Activated T-helper 1 cell treated with anti-CD3 and anti-CD28 coated beads, Interleukin-12 subunit alpha, Interleukin-12 subunit beta, Interleukin-2, Interleukin-4 antibody, amounts not matched to agents 30 ng/mL and 10 ng/mL and 1 ng/mL, durations not matched to agents 14 hours and 24 hours and 36 hours (primary cell): ENCODE measurements at regions not wholly inside any gene's neighbourhood (a gene's known extent, or its start where the extent isn't known, plus 50 kb on each side); places are given as distances from the start of the nearest gene placed in this dataset.

Experiments
- DNase-seq: peaks from one replicate; pipeline ENCODE4 v3.0.0; 2021; ENCODE audit warnings: low spot score
- H3K27ac Mint-ChIP-seq: one replicate; pipeline ENCODE4 v1.8.0; 2021; ENCODE audit warnings: mild to moderate bottlenecking, mixed read lengths
- H3K27me3 Mint-ChIP-seq: one replicate; pipeline ENCODE4 v1.8.0; 2022; ENCODE audit warnings: mild to moderate bottlenecking, moderate library complexity, mixed read lengths; ENCODE audit not compliant: insufficient read depth
- H3K36me3 Mint-ChIP-seq: one replicate; pipeline ENCODE4 v1.8.0; 2021; ENCODE audit warnings: low read depth, mixed read lengths
- H3K4me1 Mint-ChIP-seq: one replicate; pipeline ENCODE4 v1.8.0; 2021; ENCODE audit warnings: low read depth, mixed read lengths
- H3K4me3 Mint-ChIP-seq: one replicate; pipeline ENCODE4 v1.8.0; 2021; ENCODE audit warnings: mild to moderate bottlenecking, moderate library complexity, mixed read lengths
- H3K9me3 Mint-ChIP-seq: one replicate; pipeline ENCODE4 v1.8.0; 2021; ENCODE audit warnings: mixed read lengths
- intact Hi-C: fragments of 100-400 bp; cut with micrococcal nuclease; formaldehyde crosslinking; loops from one replicate; pipeline ENCODE4 v1.15.1; 2024

DNA sequence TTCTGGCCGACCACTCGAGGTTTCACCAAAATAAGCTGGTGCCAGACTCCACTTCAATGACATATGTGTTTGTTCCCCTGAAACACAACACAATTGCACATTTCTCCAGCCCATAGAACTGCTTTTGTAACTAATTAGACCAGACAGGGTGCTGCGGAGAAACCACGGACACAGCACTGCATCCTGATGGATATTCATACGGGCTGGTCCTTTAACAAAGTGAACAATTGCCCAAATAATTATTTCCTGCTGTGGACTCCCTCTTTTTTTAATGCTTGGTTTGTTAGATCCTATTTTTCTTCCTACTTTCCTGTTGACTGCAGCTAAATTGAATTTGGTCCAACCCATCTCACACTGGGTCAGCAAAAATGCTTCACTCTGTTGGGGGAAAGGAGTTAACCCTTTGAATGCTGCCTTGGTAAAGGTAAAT lies 198.6 kb upstream of the BMPER start:
- peaks cover 2% of the 10 kb centered on the region for H3K27me3 Mint-ChIP-seq
- peaks cover 8% of the 10 kb centered on the region for H3K9me3 Mint-ChIP-seq
- H3K36me3 Mint-ChIP-seq: no peaks in the 10 kb centered on the region
- H3K4me1 Mint-ChIP-seq: no peaks in the 10 kb centered on the region
- no peak for DNase-seq
- intact Hi-C loops: no loop called here
- no peak overlapping the region for H3K27ac Mint-ChIP-seq
- H3K4me3 Mint-ChIP-seq: no peak overlapping the region

DNA sequence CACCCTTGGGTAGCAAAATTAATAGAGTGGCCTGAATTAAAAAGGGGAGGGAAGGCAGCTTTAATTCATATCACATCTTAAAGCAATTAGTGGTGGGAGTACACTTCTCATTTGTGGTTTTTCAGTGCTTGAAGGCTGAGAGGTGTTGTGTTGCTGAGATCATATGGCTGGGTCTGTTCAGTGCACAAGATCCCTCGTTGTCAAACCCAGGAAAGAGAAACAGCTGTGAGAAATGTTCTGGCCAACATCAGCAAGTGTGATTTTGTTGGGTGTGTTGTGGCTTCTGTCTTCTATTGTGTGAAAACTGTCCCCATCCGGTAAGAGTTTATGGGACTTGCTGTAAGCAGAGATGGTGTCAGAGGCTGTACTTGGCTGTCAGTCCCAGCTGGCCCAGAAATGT lies 197.9 kb upstream of the BMPER start:
- no peaks in the 10 kb centered on the region for H3K36me3 Mint-ChIP-seq

GRCh38 chr7:33710608-33711007 lies 194.7 kb upstream of the BMPER start:
- Mint-ChIP-seq H3K9me3 (no peaks in the 10 kb centered on the region), H3K27me3 (peaks cover 2% of the 10 kb centered on the region), H3K4me3 (no peak overlapping the region), H3K27ac (no peak overlapping the region), H3K36me3 (no peaks in the 10 kb centered on the region), H3K4me1 (no peaks in the 10 kb centered on the region)
- intact Hi-C loops: no loop called here
- DNase-seq: no peak

More for the DNA sequence above, 197.9 kb upstream of the BMPER start:
- Mint-ChIP-seq H3K27me3 (peaks cover 2% of the 10 kb centered on the region), H3K4me1 (no peaks in the 10 kb centered on the region), H3K9me3 (peaks cover 2% of the 10 kb centered on the region), H3K27ac (no peak overlapping the region), H3K4me3 (no peak overlapping the region)
- no peak for DNase-seq
- intact Hi-C loops: no loop called here

DNA sequence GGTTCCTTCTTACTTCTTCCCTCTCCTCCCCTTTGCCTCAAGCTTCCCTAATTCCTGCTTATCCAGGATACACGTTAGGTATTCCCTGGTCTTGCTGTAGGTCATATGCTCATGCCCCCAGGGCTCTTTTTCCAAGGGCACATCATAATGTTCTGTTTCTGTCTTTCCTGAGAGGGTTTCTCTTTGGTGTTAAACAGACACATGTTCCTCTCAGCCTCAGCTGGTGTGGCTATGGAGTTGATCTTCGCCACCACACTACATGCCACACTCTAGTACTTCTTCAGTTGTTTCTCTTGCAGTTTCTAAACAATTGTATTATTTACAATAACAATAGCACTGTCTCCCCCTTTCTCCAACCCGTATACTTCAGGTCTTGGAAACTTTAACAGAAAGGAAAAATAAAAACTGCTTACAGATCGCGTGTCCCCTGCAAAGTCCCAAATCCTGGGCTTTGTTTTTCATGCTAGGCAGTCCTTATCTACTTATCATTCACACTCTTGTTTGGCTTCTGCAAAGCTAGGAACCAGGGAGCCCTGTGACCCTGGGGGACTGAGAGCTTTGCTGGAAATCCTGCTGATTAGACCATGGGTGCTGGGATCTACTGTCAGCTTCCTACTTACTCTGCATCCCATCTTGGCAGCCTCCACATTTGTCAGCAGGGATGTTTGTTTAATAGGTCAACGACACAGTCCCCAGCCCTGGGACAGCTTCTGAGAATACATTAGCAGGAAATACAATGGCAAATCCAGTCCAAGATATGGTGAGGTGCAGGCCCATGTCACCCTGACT lies 193.9 kb upstream of the BMPER start:
- Mint-ChIP-seq H3K27me3 (peaks cover 2% of the 10 kb centered on the region), H3K4me1 (no peaks in the 10 kb centered on the region), H3K27ac (no peak overlapping the region), H3K9me3 (no peaks in the 10 kb centered on the region), H3K4me3 (no peak overlapping the region), H3K36me3 (no peaks in the 10 kb centered on the region)
- intact Hi-C loops: no loop called here
- no peak for DNase-seq

- no peak overlapping the region for H3K27ac Mint-ChIP-seq
- H3K27me3 Mint-ChIP-seq: peaks cover 2% of the 10 kb centered on the region
- H3K4me3 Mint-ChIP-seq: no peak overlapping the region
- H3K9me3 Mint-ChIP-seq: no peaks in the 10 kb centered on the region
- H3K36me3 Mint-ChIP-seq: no peaks in the 10 kb centered on the region
- DNase-seq: no peak
- no peaks in the 10 kb centered on the region for H3K4me1 Mint-ChIP-seq
- intact Hi-C loops: no loop called here
Observed at GRCh38 chr7:33712020-33712414, 193.3 kb upstream of the BMPER start.

DNA sequence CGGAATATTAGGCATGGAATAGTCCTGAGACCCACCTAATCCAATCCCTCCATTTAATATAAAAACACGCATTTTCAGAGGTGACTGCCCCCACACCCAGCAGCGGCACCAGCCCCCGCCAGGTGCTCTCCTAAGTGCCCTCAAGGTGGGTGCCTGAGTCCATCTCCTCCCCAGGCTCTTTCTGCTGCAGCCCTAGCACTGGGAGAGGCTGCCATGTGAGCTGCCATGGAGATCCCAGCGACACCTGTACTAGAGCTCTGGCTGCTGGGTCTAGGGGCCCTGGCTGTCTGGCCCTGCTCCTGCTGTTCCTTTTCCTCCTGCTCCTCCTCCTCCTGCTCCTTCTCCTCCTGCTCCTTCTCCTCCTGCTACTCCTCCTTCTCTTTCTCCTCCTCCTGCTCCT lies 191.1 kb upstream of the BMPER start:
- H3K4me3 Mint-ChIP-seq: no peak overlapping the region
- H3K9me3 Mint-ChIP-seq: no peaks in the 10 kb centered on the region
- no peak overlapping the region for H3K27ac Mint-ChIP-seq
- intact Hi-C loops: no loop called here
- DNase-seq: no peak
- no peaks in the 10 kb centered on the region for H3K36me3 Mint-ChIP-seq
- H3K27me3 Mint-ChIP-seq: peaks cover 2% of the 10 kb centered on the region
- H3K4me1 Mint-ChIP-seq: no peaks in the 10 kb centered on the region

GRCh38 chr7:33716581-33717477 lies 188.5 kb upstream of the BMPER start:
- intact Hi-C loops: no loop called here
- H3K27me3 Mint-ChIP-seq: no peaks in the 10 kb centered on the region
- no peak overlapping the region for H3K27ac Mint-ChIP-seq
- no peaks in the 10 kb centered on the region for H3K36me3 Mint-ChIP-seq
- DNase-seq: no peak
- H3K9me3 Mint-ChIP-seq: no peaks in the 10 kb centered on the region
- H3K4me1 Mint-ChIP-seq: no peaks in the 10 kb centered on the region
- no peak overlapping the region for H3K4me3 Mint-ChIP-seq

GRCh38 chr7:33719059-33719581 lies 186.2 kb upstream of the BMPER start:
- Mint-ChIP-seq H3K9me3 (no peaks in the 10 kb centered on the region), H3K36me3 (no peaks in the 10 kb centered on the region), H3K4me1 (no peaks in the 10 kb centered on the region), H3K4me3 (no peak overlapping the region), H3K27me3 (no peaks in the 10 kb centered on the region), H3K27ac (no peak overlapping the region)
- intact Hi-C loops: no loop called here
- DNase-seq: no peak

DNA sequence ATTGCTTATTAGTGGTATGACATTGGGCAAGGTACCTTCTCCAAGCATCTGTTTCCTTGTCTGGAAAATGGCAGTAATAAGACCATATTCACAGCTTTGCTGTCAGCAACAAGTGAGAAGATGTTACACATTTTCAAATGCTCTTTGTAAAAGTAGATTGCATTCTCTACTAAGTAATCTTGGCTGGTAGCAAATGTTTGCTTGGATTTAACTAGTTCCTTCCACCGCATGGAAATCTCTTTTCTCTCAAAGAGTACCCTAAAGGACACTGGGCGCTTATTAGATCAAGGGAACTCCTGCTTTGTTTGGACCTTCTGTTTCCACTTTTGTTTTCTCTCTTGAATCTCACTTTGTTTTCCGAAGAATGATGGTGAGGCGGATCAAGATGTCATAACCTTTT lies 185.2 kb upstream of the BMPER start:
- Mint-ChIP-seq H3K4me1 (no peaks in the 10 kb centered on the region), H3K4me3 (no peak overlapping the region), H3K27ac (no peak overlapping the region), H3K36me3 (no peaks in the 10 kb centered on the region), H3K9me3 (no peaks in the 10 kb centered on the region), H3K27me3 (no peaks in the 10 kb centered on the region)
- intact Hi-C loops: no loop called here
- no peak for DNase-seq

GRCh38 chr7:33720870-33721269 lies 184.5 kb upstream of the BMPER start:
- DNase-seq: no peak
- Mint-ChIP-seq H3K27me3 (no peaks in the 10 kb centered on the region), H3K9me3 (no peaks in the 10 kb centered on the region), H3K4me1 (no peaks in the 10 kb centered on the region), H3K27ac (no peak overlapping the region), H3K4me3 (no peak overlapping the region), H3K36me3 (no peaks in the 10 kb centered on the region)
- intact Hi-C loops: no loop called here

- Mint-ChIP-seq H3K27ac (no peak overlapping the region), H3K36me3 (no peaks in the 10 kb centered on the region), H3K4me1 (no peaks in the 10 kb centered on the region), H3K9me3 (no peaks in the 10 kb centered on the region), H3K27me3 (no peaks in the 10 kb centered on the region), H3K4me3 (no peak overlapping the region)
- DNase-seq: no peak
- intact Hi-C loops: no loop called here
Observed at GRCh38 chr7:33721895-33722294, 183.4 kb upstream of the BMPER start.

DNA sequence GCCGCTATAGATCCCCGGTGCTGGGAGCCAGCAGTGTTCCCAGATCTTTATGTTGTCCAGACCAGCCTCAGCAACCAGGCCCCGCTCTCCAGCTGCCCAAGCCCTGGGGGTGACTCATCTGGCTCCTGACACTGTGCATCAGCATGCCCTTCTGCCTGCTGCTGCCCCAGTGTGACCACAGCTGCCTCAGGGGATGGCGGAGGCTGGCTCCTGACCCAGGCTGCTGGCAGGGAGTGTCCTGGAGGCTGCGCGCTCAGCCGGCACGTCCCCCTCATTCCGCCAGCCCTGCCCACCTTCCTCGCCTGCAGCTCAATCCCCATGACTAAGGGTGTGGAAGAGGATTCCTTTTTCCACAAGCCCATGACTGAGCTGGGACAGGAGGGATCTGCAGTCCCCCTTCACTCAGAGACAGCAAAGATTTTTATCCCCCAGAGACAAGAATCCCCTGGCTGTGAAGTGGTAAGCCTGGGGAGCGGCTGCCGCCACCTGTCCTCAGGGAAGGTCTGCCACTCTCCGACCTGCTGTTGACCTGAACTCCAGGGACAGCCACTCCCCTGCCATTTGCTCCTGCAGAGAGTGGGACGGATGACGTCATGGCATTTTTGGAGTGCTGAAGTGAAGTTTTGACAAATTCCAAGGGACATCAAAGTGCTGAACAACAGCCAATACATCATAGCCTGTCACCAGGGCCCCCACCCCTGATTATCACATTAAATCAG lies 182.8 kb upstream of the BMPER start:
- Mint-ChIP-seq H3K9me3 (no peaks in the 10 kb centered on the region), H3K4me1 (no peaks in the 10 kb centered on the region), H3K36me3 (no peaks in the 10 kb centered on the region), H3K4me3 (no peak overlapping the region), H3K27me3 (no peaks in the 10 kb centered on the region), H3K27ac (no peak overlapping the region)
- intact Hi-C loops: no loop called here
- DNase-seq: no peak

DNA sequence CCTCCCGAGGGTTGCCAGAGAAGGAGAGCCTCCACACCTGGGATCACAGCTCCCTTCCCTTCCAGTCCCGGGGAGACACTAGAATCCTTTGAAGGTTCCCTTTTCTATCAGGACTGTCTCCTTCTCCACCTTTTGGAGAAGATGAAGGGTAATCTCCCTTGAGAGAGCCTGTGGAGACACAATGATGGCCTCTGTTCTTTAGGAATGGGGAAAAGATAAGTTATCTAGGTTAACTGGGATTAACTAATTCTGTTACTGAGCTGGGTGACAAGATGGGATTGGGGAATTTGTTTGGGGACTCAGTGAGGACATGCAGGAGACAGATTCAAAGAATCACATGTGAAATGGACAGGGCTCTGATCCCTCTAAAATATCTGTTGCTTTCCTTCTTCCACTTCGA lies 181.1 kb upstream of the BMPER start:
- Mint-ChIP-seq H3K36me3 (no peaks in the 10 kb centered on the region), H3K27me3 (no peaks in the 10 kb centered on the region), H3K4me1 (no peaks in the 10 kb centered on the region), H3K9me3 (no peaks in the 10 kb centered on the region), H3K27ac (no peak overlapping the region), H3K4me3 (no peak overlapping the region)
- DNase-seq: no peak
- intact Hi-C loops: no loop called here
